Hepatocyte (in vitro differentiated cells): ENCODE measurements at regions not wholly inside any gene's neighbourhood (a gene's known extent, or its start where the extent isn't known, plus 50 kb on each side); places are given as distances from the start of the nearest gene placed in this dataset.

Source experiments
- DNase-seq: peaks from one replicate; pipeline ENCODE4 v3.0.0-alpha.2; 2016; ENCODE audit warnings: low spot score
- H2AFZ ChIP-seq: fragments of 200-600 bp; sonication (generic); 2 replicates; pipeline ENCODE4 v1.6.0; 2016; ENCODE audit warnings: antibody characterized with exemption, mild to moderate bottlenecking
- H3K27ac ChIP-seq: fragments of 200-600 bp; sonication (generic); 2 replicates; pipeline ENCODE4 v1.5.1; 2016; ENCODE audit warnings: mild to moderate bottlenecking
- H3K27me3 ChIP-seq: fragments of 200-600 bp; sonication (generic); 2 replicates; pipeline ENCODE4 v1.6.1; 2016
- H3K36me3 ChIP-seq: fragments of 200-600 bp; sonication (generic); replicated peaks from 2 replicates; pipeline ENCODE4 v1.5.1; 2016; ENCODE audit warnings: low read depth; ENCODE audit not compliant: insufficient read depth
- H3K4me1 ChIP-seq: fragments of 200-600 bp; sonication (generic); 2 replicates; pipeline ENCODE4 v1.5.1; 2016; ENCODE audit warnings: mild to moderate bottlenecking, moderate library complexity; ENCODE audit not compliant: insufficient read depth
- H3K4me2 ChIP-seq: fragments of 200-600 bp; sonication (generic); 2 replicates; pipeline ENCODE4 v1.6.0; 2016
- H3K4me3 ChIP-seq: fragments of 200-600 bp; sonication (generic); 2 replicates; pipeline ENCODE4 v1.5.1; 2016; ENCODE audit warnings: mild to moderate bottlenecking
- H3K79me2 ChIP-seq: fragments of 200-600 bp; sonication (generic); 2 replicates; pipeline ENCODE4 v1.6.0; 2017; ENCODE audit warnings: mild to moderate bottlenecking
- H3K9me2 ChIP-seq: fragments of 200-600 bp; sonication (generic); replicated peaks from 2 replicates; pipeline ENCODE4 v1.6.0; 2017; ENCODE audit warnings: mild to moderate bottlenecking; ENCODE audit not compliant: insufficient read depth
- H3K9me3 ChIP-seq: fragments of 200-600 bp; sonication (generic); 2 replicates; pipeline ENCODE4 v1.5.1; 2016; ENCODE audit warnings: low read depth, mild to moderate bottlenecking
- H4K20me1 ChIP-seq: fragments of 200-600 bp; sonication (generic); 2 replicates; pipeline ENCODE4 v1.6.0; 2016; ENCODE audit warnings: mild to moderate bottlenecking; ENCODE audit not compliant: insufficient read depth, poor library complexity, severe bottlenecking
- EZH2 ChIP-seq: fragments of 200-600 bp; sonication (generic); IDR thresholded peaks from 2 replicates; pipeline ENCODE4 v1.6.1; 2016; ENCODE audit warnings: antibody characterized with exemption, mild to moderate bottlenecking, borderline replicate concordance
- EZH2phosphoT487 ChIP-seq: fragments of 200-600 bp; sonication (generic); IDR thresholded peaks from one replicate; pipeline ENCODE4 v1.6.1; 2018; ENCODE audit warnings: antibody characterized with exemption, mild to moderate bottlenecking, low read depth, moderate library complexity; ENCODE audit not compliant: unreplicated experiment, severe bottlenecking
- WGBS: methylation state at CpG from one replicate; pipeline ENCODE4 v1.1.6; 2016; ENCODE audit warnings: low lambda C conversion rate; ENCODE audit errors: missing lambda C conversion rate; 5-methylcytosine and 5-hydroxymethylcytosine counted together
- TF ChIP-seq, protein P1 (sequence below): fragments of 200-600 bp; sonication (generic); IDR thresholded peaks from 2 replicates; pipeline ENCODE4 v1.5.1; 2016; ENCODE audit warnings: antibody characterized with exemption, mild to moderate bottlenecking; ENCODE audit not compliant: poor library complexity

DNA sequence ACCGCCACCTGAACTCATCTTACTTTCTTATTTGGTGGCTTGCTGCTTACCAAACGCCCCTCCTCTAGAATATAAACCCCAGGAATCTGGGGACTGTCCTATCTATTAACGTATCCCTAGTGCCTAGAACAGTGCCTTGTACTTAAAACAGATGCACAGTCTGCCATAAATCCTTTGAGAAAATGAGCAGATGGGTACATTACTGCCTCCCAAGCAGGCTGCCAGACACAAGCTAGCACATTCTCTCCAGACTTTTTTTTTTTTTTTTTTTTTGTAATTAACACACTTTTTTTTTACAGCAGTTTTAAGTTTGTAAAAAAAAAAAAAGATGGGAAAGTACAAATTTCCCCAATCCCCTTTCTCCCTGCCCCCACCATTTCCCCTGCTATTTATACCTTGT, 57.3 kb upstream of the RPL38 start:
- H3K4me2 ChIP-seq = no peak overlapping the region
- H3K4me1 ChIP-seq = no peaks in the 10 kb centered on the region
- no peaks in the 10 kb centered on the region for H3K27me3 ChIP-seq
- no peaks in the 10 kb centered on the region for H3K9me3 ChIP-seq
- H3K9me2 ChIP-seq = no peaks in the 10 kb centered on the region
- no peaks in the 10 kb centered on the region for H4K20me1 ChIP-seq
- TF ChIP-seq EZH2 (no peak), EZH2phosphoT487 (no peak)
- TF ChIP-seq, protein P1, sequence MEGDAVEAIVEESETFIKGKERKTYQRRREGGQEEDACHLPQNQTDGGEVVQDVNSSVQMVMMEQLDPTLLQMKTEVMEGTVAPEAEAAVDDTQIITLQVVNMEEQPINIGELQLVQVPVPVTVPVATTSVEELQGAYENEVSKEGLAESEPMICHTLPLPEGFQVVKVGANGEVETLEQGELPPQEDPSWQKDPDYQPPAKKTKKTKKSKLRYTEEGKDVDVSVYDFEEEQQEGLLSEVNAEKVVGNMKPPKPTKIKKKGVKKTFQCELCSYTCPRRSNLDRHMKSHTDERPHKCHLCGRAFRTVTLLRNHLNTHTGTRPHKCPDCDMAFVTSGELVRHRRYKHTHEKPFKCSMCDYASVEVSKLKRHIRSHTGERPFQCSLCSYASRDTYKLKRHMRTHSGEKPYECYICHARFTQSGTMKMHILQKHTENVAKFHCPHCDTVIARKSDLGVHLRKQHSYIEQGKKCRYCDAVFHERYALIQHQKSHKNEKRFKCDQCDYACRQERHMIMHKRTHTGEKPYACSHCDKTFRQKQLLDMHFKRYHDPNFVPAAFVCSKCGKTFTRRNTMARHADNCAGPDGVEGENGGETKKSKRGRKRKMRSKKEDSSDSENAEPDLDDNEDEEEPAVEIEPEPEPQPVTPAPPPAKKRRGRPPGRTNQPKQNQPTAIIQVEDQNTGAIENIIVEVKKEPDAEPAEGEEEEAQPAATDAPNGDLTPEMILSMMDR = no peak
- no peak overlapping the region for H3K27ac ChIP-seq
- H3K79me2 ChIP-seq = no peaks in the 10 kb centered on the region
- no peak for DNase-seq
- 88% methylated on average over 3 of the region's 3 CpGs for WGBS
- H2AFZ ChIP-seq = no peak overlapping the region
- no peak overlapping the region for H3K4me3 ChIP-seq
- H3K36me3 ChIP-seq = no peaks in the 10 kb centered on the region

DNA sequence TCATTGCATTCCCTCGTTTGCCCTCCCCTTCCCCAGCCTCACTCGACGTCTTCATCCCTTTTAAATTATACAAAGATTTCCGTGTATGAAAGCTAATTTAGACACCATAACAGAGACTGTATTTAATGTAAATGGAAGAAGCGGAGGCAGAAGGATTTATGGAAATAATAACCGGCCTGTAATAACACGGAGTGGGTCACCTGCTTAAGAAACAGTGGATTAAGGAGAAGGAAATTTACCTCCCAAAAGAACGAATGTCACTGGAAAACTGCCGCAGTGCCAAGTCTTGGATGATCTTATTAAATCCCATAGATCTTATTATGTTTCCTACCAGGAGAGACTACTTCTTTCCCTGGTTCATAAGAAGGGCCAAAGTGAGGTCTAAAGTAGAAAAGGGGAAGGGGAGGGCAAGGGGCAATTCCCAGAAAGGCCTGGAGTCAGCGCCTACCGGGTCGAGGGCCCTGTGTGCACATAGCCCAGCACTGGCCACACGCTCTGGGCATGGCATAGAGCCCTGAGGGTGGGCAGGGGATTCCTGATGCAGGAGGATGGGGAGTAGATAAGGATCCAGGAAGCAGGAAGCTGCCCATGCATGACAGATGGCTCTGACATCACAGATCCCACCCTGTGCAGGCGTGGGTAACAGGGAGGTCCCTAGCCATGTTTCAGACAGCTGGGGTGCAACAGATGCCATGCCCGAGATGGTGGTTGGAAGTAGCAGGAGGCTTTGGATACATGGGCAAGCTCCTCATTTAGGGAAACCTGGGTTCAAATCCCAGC, 56.2 kb upstream of the RPL38 start:
- 88% methylated on average over 15 of the region's 15 CpGs for WGBS
- TF ChIP-seq, protein P1 = no peak
- TF ChIP-seq EZH2phosphoT487 = no peak
- TF ChIP-seq EZH2 = no peak
- H3K27ac ChIP-seq = no peak overlapping the region
- no peak overlapping the region for H3K4me3 ChIP-seq
- H3K36me3 ChIP-seq = no peaks in the 10 kb centered on the region
- H4K20me1 ChIP-seq = no peaks in the 10 kb centered on the region
- H3K9me2 ChIP-seq = no peaks in the 10 kb centered on the region
- no peak overlapping the region for H3K4me2 ChIP-seq
- no peaks in the 10 kb centered on the region for H3K27me3 ChIP-seq
- H2AFZ ChIP-seq = no peak overlapping the region
- H3K9me3 ChIP-seq = no peaks in the 10 kb centered on the region
- no peak for DNase-seq
- H3K4me1 ChIP-seq = no peaks in the 10 kb centered on the region
- no peaks in the 10 kb centered on the region for H3K79me2 ChIP-seq

DNA sequence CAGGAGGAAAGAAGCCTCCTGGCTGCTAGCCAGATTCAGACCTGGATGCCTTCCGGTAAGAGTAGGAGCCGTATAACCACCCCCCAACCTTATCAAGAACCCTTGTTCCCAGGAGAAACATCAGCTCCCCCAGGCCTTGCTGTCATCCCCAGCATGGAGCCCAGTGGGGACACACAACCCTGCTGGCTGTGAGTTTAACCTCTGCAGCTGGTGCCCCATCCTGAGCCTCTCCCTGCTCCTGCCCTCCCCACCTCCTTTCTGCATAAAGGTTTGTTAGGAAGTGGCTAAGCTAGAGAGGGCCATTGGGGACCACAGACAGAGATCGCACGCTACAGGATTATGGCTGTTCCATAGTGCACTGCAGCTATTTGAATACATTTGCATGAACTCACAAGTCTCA, 55.5 kb upstream of the RPL38 start:
- H3K4me2 ChIP-seq = no peak overlapping the region
- H3K79me2 ChIP-seq = no peaks in the 10 kb centered on the region
- H4K20me1 ChIP-seq = no peaks in the 10 kb centered on the region
- 94% methylated on average over 4 of the region's 4 CpGs for WGBS
- H3K27me3 ChIP-seq = no peaks in the 10 kb centered on the region
- H3K4me1 ChIP-seq = peaks cover 6% of the 10 kb centered on the region
- TF ChIP-seq EZH2phosphoT487 (no peak), EZH2 (no peak)
- TF ChIP-seq, protein P1 = no peak
- DNase-seq = no peak
- H3K36me3 ChIP-seq = no peaks in the 10 kb centered on the region
- H3K9me3 ChIP-seq = no peaks in the 10 kb centered on the region
- no peak overlapping the region for H2AFZ ChIP-seq
- no peaks in the 10 kb centered on the region for H3K9me2 ChIP-seq
- no peak overlapping the region for H3K4me3 ChIP-seq
- no peak overlapping the region for H3K27ac ChIP-seq
